Muscle layer of colon (tissue), 2 donors: ENCODE measurements at regions not wholly inside any gene's neighbourhood (a gene's known extent, or its start where the extent isn't known, plus 50 kb on each side); places are given as distances from the start of the nearest gene placed in this dataset.

Experiments used
- H3K27ac ChIP-seq: one replicate; pipeline ENCODE4 v1.7.0; 2013; ENCODE audit warnings: low read depth, mild to moderate bottlenecking, low read length, moderate library complexity
- H3K27me3 ChIP-seq, 2 donors: one replicate each; pipeline ENCODE4 v1.7.0; 2013; ENCODE audit warnings: low read length in 2 of 2, mild to moderate bottlenecking in 2 of 2; ENCODE audit not compliant: insufficient read depth in 2 of 2, control insufficient read depth in 1 of 2
- H3K36me3 ChIP-seq: one replicate; pipeline ENCODE4 v1.7.0; 2013; ENCODE audit warnings: mild to moderate bottlenecking, low read length; ENCODE audit not compliant: insufficient read depth
- H3K4me1 ChIP-seq: one replicate; pipeline ENCODE4 v1.7.0; 2013; ENCODE audit warnings: mild to moderate bottlenecking, low read length; ENCODE audit not compliant: insufficient read depth
- H3K4me3 ChIP-seq, 2 donors: one replicate each; pipeline ENCODE4 v1.7.0; 2013; ENCODE audit warnings: low read length in 2 of 2, low read depth in 1 of 2, mild to moderate bottlenecking in 1 of 2, moderate library complexity in 1 of 2
- H3K9ac ChIP-seq: one replicate; pipeline ENCODE4 v1.7.0; 2013; ENCODE audit warnings: low read length
- H3K9me3 ChIP-seq: one replicate; pipeline ENCODE4 v1.7.0; 2013; ENCODE audit warnings: mild to moderate bottlenecking, low read length
- donor health status: abdominal sarcoma.
- donor health status: Adenocarcinoma of cecum.

DNA sequence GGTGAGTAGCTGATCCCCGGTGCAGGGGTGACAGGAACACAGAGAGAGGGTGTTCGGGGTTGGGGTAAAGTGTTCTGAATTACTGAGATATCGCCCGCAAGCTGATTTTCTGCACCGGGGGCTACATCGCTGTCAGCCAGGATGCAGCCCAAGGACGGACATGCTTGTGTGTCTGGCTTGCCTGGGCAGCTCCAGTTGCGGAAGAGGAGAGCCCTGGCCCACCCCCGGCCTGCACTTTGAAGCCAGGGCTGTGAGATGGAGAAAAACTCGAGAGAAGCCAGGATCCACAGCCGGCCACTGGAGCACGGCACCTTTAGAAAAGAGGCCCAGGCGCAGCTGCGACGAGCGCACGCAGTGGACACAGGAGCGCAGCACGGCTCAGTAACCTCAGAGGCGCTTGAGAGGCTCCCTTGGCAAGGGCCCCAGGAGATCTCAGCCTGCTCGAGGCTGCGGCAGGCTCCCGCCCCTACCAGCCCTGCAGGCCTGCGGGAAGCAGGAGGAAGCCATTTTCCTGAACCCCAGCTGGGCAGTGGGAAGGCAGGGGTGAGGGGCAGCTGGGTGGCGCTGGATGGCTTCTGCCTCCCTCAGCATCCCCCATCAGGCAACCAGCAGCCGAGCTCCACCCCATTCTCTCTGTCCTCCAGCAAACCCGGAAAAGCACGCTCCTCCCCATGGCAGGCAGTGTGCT, 59.2 kb downstream of the C9orf50 start:
- H3K9ac ChIP-seq, result no peak overlapping the region
- H3K27me3 ChIP-seq, result no peaks in the 10 kb centered on the region
- H3K36me3 ChIP-seq, result no peaks in the 10 kb centered on the region
- H3K27ac ChIP-seq, result peak overlapping the region; percentile 65
- H3K9me3 ChIP-seq, result no peaks in the 10 kb centered on the region
- H3K4me3 ChIP-seq, result no peak overlapping the region
- peaks cover 11% of the 10 kb centered on the region for H3K4me1 ChIP-seq

GRCh38 chr9:129560881-129561306, 60.0 kb downstream of the C9orf50 start:
- no peaks in the 10 kb centered on the region for H3K27me3 ChIP-seq
- no peaks in the 10 kb centered on the region for H3K9me3 ChIP-seq
- no peak overlapping the region for H3K9ac ChIP-seq
- H3K27ac ChIP-seq, result no peak overlapping the region
- no peak overlapping the region for H3K4me3 ChIP-seq
- H3K36me3 ChIP-seq, result no peaks in the 10 kb centered on the region
- H3K4me1 ChIP-seq, result peaks cover 11% of the 10 kb centered on the region

- Histone ChIP-seq H3K9me3 (no peaks in the 10 kb centered on the region), H3K27ac (no peak overlapping the region), H3K4me3 (no peak overlapping the region), H3K36me3 (no peaks in the 10 kb centered on the region), H3K4me1 (peaks cover 11% of the 10 kb centered on the region), H3K27me3 (no peaks in the 10 kb centered on the region), H3K9ac (no peak overlapping the region)
Measured at GRCh38 chr9:129559506-129559881, 61.4 kb downstream of the C9orf50 start.

- Histone ChIP-seq H3K27ac (no peak overlapping the region), H3K27me3 (no peaks in the 10 kb centered on the region), H3K36me3 (no peaks in the 10 kb centered on the region), H3K4me3 (no peak overlapping the region), H3K9me3 (no peaks in the 10 kb centered on the region), H3K9ac (no peak overlapping the region), H3K4me1 (peaks cover 11% of the 10 kb centered on the region)
Measured at GRCh38 chr9:129558551-129559505, 62.1 kb downstream of the C9orf50 start.

DNA sequence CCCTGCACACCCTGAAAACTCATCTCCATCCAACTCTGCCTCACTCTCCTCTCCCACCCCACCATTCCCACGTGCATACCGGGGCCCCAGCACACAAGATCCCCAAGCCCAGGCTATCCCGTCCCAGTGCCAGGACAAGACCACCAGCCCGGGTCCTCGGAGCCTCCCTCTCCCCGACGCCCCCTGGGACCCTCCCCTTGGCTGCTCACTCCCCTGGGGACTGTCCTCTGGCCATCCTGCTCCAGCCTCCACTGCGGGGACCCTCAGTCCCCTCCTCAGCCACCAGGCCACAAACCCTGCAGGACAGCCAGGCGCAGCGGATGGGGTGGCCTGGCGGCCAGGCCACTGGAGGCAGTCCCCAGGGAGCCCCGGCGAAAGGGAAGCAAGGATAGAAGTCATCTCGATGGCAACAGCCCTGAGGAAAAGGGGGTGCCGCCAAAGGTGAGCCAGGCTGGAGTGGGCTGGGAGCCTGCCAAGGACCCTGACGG, 62.8 kb downstream of the C9orf50 start:
- no peak overlapping the region for H3K9ac ChIP-seq
- H3K4me1 ChIP-seq, result peaks cover 11% of the 10 kb centered on the region
- no peaks in the 10 kb centered on the region for H3K36me3 ChIP-seq

DNA sequence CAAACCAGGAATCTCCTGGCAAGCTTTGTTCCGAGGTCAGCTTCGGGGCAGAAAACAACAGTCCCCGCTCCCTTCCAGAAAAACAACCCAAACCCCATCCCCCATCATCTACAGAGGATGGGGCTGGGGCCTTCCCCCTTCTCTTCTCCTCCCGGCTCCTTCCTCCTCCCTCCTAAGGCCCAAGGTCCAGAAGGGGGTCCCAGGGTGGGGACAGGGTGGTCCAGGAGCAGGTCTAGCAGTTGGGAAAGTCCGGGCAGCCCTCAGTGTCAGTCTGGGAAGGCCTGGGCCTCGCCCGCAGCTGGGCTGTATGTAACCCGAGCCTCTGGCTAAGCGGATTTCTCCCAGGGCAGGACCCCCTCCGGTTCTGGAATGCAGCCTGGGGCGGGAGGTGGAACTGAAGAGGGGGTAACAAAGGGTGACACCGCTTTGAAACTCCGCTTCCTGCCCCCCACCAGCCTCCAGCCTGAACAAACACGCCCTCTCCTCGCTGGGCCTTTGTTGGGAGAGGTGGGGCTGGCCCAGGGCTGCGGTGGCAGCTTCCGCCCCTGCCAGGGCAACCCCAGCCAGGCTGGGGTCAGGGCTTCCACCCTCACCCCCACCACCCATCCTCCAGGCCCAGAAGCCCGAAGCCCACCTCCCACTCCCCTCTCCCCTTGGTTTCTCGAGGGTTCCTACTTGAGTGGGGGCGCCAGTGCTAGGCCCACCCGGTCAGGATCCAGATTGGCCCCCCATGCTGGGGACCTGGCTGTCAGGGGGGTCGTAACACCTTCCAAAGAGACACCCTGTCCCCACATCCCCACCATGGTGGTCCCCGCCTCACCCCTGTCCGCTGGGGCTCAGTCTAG, 63.5 kb downstream of the C9orf50 start:
- H3K27ac ChIP-seq, result no peak overlapping the region
- H3K4me3 ChIP-seq, result no peak overlapping the region
- peaks cover 9% of the 10 kb centered on the region for H3K4me1 ChIP-seq
- H3K9ac ChIP-seq, result no peak overlapping the region
- H3K9me3 ChIP-seq, result no peaks in the 10 kb centered on the region
- H3K36me3 ChIP-seq, result no peaks in the 10 kb centered on the region
- no peaks in the 10 kb centered on the region for H3K27me3 ChIP-seq

More for the DNA sequence above, 62.8 kb downstream of the C9orf50 start:
- no peak overlapping the region for H3K4me3 ChIP-seq
- H3K27ac ChIP-seq, result no peak overlapping the region
- H3K27me3 ChIP-seq, result no peaks in the 10 kb centered on the region
- H3K9me3 ChIP-seq, result no peaks in the 10 kb centered on the region

GRCh38 chr9:129556491-129557191, 64.3 kb downstream of the C9orf50 start:
- H3K4me3 ChIP-seq, result no peak overlapping the region
- H3K27me3 ChIP-seq, result no peaks in the 10 kb centered on the region
- no peaks in the 10 kb centered on the region for H3K36me3 ChIP-seq
- no peak overlapping the region for H3K9ac ChIP-seq
- peaks cover 3% of the 10 kb centered on the region for H3K4me1 ChIP-seq
- H3K27ac ChIP-seq, result no peak overlapping the region
- H3K9me3 ChIP-seq, result no peaks in the 10 kb centered on the region

GRCh38 chr9:129555512-129556215, 65.2 kb downstream of the C9orf50 start:
- Histone ChIP-seq H3K9ac (no peak overlapping the region), H3K27ac (no peak overlapping the region), H3K4me1 (peaks cover 4% of the 10 kb centered on the region), H3K9me3 (no peaks in the 10 kb centered on the region), H3K4me3 (no peak overlapping the region), H3K36me3 (no peaks in the 10 kb centered on the region), H3K27me3 (no peaks in the 10 kb centered on the region)

DNA sequence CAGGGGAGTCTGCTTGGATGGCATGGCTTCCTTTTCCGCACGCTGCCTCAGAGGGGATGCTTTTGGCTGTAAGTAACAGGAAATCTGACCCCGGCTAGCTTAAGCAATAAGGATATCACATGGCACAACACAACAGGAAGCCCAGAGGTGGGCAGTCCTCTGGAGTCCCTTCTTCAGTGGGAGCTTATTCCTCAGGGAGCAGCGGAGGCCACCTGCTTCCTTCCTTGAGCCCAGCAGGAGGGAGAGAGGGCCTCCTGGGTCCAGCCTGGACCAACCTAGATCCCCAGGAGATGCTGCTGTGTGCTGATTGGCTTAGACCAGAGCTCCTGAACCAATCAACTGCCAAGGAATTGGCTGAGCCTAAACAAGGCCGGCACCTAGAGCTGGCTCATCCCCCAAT, 66.3 kb downstream of the C9orf50 start:
- no peak overlapping the region for H3K4me3 ChIP-seq
- no peaks in the 10 kb centered on the region for H3K27me3 ChIP-seq
- peaks cover 7% of the 10 kb centered on the region for H3K4me1 ChIP-seq
- H3K27ac ChIP-seq, result no peak overlapping the region
- no peaks in the 10 kb centered on the region for H3K36me3 ChIP-seq
- no peak overlapping the region for H3K9ac ChIP-seq
- H3K9me3 ChIP-seq, result no peaks in the 10 kb centered on the region

DNA sequence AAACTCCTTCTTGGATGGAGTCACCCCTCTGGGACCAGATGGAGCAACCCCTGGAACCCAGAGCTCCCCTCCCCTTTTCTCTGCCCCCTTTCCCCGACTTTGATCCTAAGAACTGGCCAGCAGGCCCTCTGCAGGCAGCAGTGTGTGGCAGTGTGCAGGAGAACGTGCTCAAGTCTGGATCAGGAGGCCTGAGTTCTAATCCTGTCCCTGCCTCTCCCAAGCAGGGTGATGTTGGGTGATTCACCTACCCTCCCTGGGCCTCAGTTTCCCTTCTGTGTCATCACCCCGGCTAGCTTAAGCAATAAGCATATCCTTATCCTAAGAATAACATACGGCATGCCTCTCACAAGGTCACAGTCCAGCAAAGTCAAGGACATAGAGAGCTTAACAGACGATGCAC, 67.6 kb downstream of the C9orf50 start:
- Histone ChIP-seq H3K4me3 (no peak overlapping the region), H3K36me3 (no peaks in the 10 kb centered on the region), H3K27me3 (no peaks in the 10 kb centered on the region), H3K9ac (no peak overlapping the region), H3K4me1 (peaks cover 12% of the 10 kb centered on the region), H3K27ac (no peak overlapping the region), H3K9me3 (no peaks in the 10 kb centered on the region)
